Central memory CD8-positive, alpha-beta T cell (primary cell): ENCODE measurements at regions not wholly inside any gene's neighbourhood (a gene's known extent, or its start where the extent isn't known, plus 50 kb on each side); places are given as distances from the start of the nearest gene placed in this dataset.
"Not testable (repeated sequence)": the region's sequence is repeated elsewhere in the genome, so short reads cannot be mapped to it uniquely, and the experiment has no call there.

Experiments used
- ATAC-seq: fragments of 150-1000 bp; cut with Tn5 transposase; replicated peaks from 2 replicates; pipeline ENCODE4 v1.10.0; 2022; ENCODE audit warnings: mild to moderate bottlenecking, moderate FRiP score, moderate number of reproducible peaks; ENCODE audit not compliant: poor library complexity, severe bottlenecking; ENCODE audit errors: extremely low read depth
- DNase-seq, 2 donors: peaks; one replicate each; pipeline ENCODE4 v3.0.0; 2021; ENCODE audit warnings: low spot score in 2 of 2
- H3K27ac Mint-ChIP-seq: one replicate; pipeline ENCODE4 v1.8.0; 2022; ENCODE audit warnings: low read depth, mild to moderate bottlenecking, moderate library complexity, mixed read lengths
- H3K27me3 Mint-ChIP-seq: one replicate; pipeline ENCODE4 v1.8.0; 2022; ENCODE audit warnings: mixed read lengths
- H3K36me3 Mint-ChIP-seq: one replicate; pipeline ENCODE4 v1.8.0; 2022; ENCODE audit warnings: mild to moderate bottlenecking, moderate library complexity, mixed read lengths; ENCODE audit not compliant: insufficient read depth
- H3K4me1 Mint-ChIP-seq: one replicate; pipeline ENCODE4 v1.8.0; 2022; ENCODE audit warnings: mixed read lengths
- H3K4me3 Mint-ChIP-seq: one replicate; pipeline ENCODE4 v1.8.0; 2022; ENCODE audit warnings: mild to moderate bottlenecking, moderate library complexity, mixed read lengths
- H3K9me3 Mint-ChIP-seq: one replicate; pipeline ENCODE4 v1.8.0; 2022; ENCODE audit warnings: mixed read lengths

DNA sequence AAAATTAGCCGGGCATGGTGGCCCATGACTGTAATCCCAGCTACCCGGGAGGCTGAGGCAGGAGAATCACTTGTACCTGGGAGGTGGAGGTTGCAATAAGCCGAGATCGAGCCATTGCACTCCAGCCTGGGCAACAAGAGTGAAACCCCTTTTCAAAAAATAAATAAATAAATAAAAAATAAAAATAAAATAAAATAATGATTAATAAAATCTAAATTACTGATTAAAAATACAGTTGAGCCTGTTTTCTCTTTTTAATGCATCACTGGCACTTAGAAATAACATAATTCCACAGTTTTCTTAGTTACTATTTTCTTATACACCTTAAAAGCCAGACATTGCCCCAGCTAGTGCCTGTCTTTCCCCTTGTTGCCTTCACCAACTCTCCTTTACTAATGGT is 922.8 kb upstream of the GJE1 start:
- no peak overlapping the region for H3K4me3 Mint-ChIP-seq
- no peaks in the 10 kb centered on the region for H3K9me3 Mint-ChIP-seq
- H3K36me3 Mint-ChIP-seq = no peaks in the 10 kb centered on the region
- no peak for ATAC-seq
- no peak for DNase-seq
- no peak overlapping the region for H3K27ac Mint-ChIP-seq
- H3K27me3 Mint-ChIP-seq = peaks cover 9% of the 10 kb centered on the region
- no peaks in the 10 kb centered on the region for H3K4me1 Mint-ChIP-seq

DNA sequence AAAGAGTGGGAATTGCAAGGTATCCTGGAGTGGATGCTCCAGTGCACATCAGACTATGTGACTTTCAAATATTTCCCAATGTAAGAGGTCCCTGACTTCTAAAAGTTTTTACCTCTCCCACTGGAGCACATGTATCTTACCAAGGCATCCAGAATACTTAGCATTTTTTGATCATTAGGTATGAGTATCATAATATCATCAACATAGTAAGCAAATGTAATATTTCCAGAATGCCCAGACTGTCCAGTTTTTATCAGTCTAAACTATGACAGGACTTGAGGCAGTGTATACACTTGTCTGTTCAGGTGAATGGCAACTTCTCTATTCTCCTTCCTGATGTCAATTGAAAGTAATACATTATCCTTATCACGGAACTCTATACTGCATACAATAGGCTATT is 924.6 kb upstream of the GJE1 start:
- Mint-ChIP-seq H3K27ac (no peak overlapping the region), H3K4me3 (no peak overlapping the region), H3K9me3 (no peaks in the 10 kb centered on the region), H3K36me3 (no peaks in the 10 kb centered on the region), H3K27me3 (peaks cover 9% of the 10 kb centered on the region), H3K4me1 (no peaks in the 10 kb centered on the region)
- no peak for ATAC-seq
- no peak for DNase-seq

DNA sequence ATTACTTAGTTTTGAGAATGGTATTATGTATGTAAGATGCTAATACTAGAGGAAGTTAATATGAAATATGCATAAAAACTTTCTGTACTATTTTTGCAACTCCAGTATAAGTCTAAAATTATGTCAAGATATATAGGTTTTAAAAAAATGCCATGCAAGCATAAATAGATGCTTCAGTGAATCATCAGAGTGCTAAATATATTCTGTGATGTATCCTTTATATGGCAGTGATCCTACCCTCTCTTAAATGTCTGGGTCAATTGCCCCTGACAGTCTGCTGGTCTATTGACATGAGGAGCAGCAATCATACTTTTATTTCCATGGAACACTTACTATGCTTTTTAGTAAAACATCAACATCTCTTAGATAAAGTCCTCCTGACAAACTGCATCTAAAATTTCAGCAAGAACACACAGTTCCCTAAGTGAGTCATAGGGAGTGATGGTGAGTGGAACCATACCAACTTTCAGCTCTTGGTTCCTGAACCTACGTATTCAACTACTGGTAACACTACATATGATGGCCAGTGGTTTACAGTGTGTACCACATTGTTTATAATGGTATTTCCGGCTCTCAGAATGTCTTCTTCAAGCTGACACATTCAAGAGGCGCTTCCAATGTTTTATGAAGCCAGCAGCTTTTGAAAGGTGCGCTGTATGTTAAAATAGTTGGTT is 928.7 kb upstream of the GJE1 start:
- DNase-seq = no peak
- no peaks in the 10 kb centered on the region for H3K27me3 Mint-ChIP-seq
- no peaks in the 10 kb centered on the region for H3K4me1 Mint-ChIP-seq
- no peak for ATAC-seq
- no peak overlapping the region for H3K27ac Mint-ChIP-seq
- no peaks in the 10 kb centered on the region for H3K36me3 Mint-ChIP-seq
- H3K4me3 Mint-ChIP-seq = no peak overlapping the region
- no peaks in the 10 kb centered on the region for H3K9me3 Mint-ChIP-seq

DNA sequence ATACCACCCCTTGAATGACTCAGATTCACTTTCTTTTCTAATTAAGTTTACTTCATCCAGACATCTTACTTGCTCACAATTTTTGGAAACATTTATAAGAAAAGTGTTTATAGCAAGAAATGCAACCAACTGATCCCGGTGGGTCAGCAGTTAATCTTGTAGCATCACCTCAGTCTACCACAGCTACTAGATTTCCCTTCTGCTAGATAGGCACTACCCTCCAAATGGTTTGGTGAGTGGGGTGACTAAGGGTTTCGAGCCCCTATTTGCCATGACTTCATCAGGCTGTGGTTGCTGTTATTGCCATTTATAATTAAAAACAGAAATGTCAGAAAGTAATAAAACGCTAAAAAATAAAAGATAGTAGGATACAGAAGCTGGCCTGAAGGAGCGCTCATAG is 930.1 kb upstream of the GJE1 start:
- Mint-ChIP-seq H3K36me3 (no peaks in the 10 kb centered on the region), H3K27me3 (no peaks in the 10 kb centered on the region), H3K4me3 (no peak overlapping the region), H3K9me3 (no peaks in the 10 kb centered on the region), H3K4me1 (no peaks in the 10 kb centered on the region), H3K27ac (no peak overlapping the region)
- no peak for ATAC-seq
- no peak for DNase-seq

DNA sequence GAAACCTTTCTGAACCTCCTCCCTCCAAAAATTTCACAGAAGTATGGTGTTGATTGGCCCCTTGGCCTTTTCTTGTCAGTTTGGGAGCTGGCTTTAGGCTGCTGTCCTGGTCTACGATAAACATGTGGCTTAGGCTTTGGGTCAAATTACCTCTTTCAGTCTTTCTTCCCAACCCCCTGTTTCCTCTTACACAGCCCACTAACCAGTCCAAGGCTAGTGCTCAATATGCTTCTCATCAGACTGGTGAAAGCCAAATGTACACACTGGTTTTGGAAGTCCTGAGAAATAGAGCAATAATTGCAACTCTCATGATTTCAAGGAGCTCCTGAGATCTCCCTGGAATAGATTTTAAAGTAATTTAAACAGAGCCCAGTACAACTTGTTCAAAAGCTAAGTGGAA is 933.7 kb upstream of the GJE1 start:
- Mint-ChIP-seq H3K4me1 (no peaks in the 10 kb centered on the region), H3K36me3 (no peaks in the 10 kb centered on the region), H3K9me3 (no peaks in the 10 kb centered on the region), H3K27ac (no peak overlapping the region), H3K27me3 (no peaks in the 10 kb centered on the region), H3K4me3 (no peak overlapping the region)
- DNase-seq (no peak), ATAC-seq (no peak)

DNA sequence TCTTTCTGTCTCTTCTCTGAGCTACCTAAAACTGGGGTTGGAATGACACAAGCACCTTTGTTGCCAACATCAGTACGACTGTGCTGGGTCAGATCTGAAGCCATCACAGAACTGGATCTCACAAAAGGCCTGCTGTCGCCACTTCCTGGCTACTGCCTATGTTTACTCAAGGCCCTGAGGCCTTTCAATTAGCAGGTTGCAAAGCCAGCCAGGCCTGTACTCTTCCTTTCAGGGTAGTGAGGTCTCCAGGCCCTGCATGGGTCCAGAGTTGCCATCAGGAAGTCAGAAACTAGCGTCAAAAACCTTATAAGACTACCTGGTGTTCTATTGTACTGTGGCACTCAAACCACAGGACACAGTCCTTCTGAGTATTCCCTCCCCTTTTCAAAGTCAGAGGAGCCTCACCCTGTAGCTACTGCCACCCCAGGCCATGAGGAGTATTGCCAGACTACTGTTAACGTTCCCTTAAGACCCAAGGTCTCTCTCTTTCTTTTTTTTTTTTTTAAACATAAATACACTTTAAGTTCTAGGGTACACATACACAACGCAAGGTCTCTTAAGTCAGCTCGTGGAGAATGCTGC is 937.4 kb upstream of the GJE1 start:
- Mint-ChIP-seq H3K36me3 (no peaks in the 10 kb centered on the region), H3K4me3 (no peak overlapping the region), H3K27me3 (no peaks in the 10 kb centered on the region)

DNA sequence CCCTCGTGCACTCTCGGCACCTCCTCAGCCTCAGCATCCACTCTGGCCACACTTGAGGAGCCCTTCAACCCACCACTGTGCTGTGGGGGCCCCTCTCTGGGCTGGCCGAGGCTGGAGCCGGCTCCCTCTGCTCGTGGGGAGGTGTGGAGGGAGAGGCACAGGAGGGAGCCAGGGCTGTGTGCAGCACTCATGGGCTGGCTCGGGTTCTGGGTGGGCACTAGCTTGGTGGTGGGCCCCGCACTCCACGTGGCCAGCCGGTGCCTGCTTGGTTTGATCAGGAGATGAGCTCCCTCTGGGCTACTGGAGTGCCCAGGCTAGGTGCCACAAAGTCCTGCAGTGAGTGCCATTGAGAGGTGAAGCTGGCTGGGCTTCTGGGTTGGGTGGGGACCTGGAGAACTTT is 949.4 kb upstream of the GJE1 start:
- H3K4me3 Mint-ChIP-seq = no peak overlapping the region
- peaks cover 12% of the 10 kb centered on the region for H3K9me3 Mint-ChIP-seq
- ATAC-seq (no peak), DNase-seq (no peak)
- H3K4me1 Mint-ChIP-seq = no peaks in the 10 kb centered on the region
- no peak overlapping the region for H3K27ac Mint-ChIP-seq
- no peaks in the 10 kb centered on the region for H3K27me3 Mint-ChIP-seq
- H3K36me3 Mint-ChIP-seq = no peaks in the 10 kb centered on the region

More for the DNA sequence above, 937.4 kb upstream of the GJE1 start:
- DNase-seq (no peak), ATAC-seq (no peak)
- Mint-ChIP-seq H3K9me3 (no peaks in the 10 kb centered on the region), H3K4me1 (no peaks in the 10 kb centered on the region), H3K27ac (no peak overlapping the region)

DNA sequence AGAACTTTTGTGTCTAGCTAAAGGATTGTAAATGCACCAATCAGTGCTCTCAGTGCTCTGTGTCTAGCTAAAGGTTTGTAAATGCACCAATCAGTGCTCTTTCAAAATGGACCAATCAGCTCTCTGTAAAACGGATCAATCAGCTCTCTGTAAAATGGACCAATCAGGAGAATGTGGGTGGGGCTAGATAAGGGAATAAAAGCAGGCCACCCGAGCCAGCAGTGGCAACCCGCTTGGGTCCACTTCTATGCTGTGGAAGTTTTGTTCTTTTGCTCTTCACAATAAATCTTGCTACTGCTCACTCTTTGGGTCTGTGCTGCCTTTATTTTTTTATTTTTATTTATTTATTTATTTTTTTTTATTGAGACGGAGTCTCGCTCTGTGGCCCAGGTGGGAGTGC is 957.3 kb upstream of the GJE1 start:
- not testable (repeated sequence) for DNase-seq, H3K27ac Mint-ChIP-seq, H3K9me3 Mint-ChIP-seq, H3K4me1 Mint-ChIP-seq, H3K36me3 Mint-ChIP-seq, ATAC-seq, H3K4me3 Mint-ChIP-seq
- peaks cover 11% of the 10 kb centered on the region for H3K27me3 Mint-ChIP-seq

DNA sequence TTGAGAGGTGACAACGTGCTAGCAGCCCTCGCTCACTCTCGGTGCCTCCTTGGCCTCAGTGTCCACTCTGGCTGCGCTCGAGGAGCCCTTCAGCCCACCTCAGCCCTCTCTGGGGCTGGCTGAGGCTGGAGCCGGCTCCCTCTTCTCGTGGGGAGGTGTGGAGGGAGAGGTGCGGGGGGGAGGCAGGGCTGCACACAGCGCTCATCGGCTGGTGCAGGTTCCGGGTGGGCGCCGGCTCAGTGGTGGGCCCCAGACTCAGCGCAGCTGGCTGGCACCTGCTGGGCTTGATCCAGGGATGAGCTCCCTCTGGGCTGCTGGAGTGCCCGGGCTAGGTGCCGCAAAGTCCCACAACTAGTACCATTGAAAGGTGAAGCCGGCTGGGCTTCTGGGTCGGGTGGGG is 957.8 kb upstream of the GJE1 start:
- no peak for ATAC-seq
- H3K9me3 Mint-ChIP-seq = no peaks in the 10 kb centered on the region
- H3K27ac Mint-ChIP-seq = no peak overlapping the region
- no peaks in the 10 kb centered on the region for H3K36me3 Mint-ChIP-seq
- no peak for DNase-seq
- H3K27me3 Mint-ChIP-seq = peaks cover 14% of the 10 kb centered on the region
- no peak overlapping the region for H3K4me3 Mint-ChIP-seq
- no peaks in the 10 kb centered on the region for H3K4me1 Mint-ChIP-seq

DNA sequence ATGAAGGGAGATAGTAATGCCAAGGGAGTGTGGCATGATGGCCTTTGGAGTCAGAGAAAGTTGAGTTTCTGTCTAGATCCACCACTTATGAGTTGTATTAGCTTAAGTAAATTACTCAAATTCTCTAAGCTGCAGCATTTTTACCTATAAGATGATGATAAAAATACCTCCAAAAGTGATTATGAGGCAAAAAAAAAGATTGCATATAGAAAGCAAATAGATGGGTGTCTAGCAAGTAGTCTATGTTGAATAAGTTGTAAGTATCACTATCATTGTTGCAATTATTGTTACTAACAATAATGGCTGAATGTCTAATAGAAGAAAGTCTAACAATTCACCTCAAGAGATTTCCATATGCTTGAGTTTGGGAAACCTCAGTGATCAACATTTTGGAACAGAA is 959.2 kb upstream of the GJE1 start:
- no peaks in the 10 kb centered on the region for H3K4me1 Mint-ChIP-seq
- DNase-seq (no peak), ATAC-seq (no peak)
- no peak overlapping the region for H3K4me3 Mint-ChIP-seq
- H3K9me3 Mint-ChIP-seq = no peaks in the 10 kb centered on the region
- H3K36me3 Mint-ChIP-seq = no peaks in the 10 kb centered on the region
- H3K27me3 Mint-ChIP-seq = peaks cover 14% of the 10 kb centered on the region
- no peak overlapping the region for H3K27ac Mint-ChIP-seq

DNA sequence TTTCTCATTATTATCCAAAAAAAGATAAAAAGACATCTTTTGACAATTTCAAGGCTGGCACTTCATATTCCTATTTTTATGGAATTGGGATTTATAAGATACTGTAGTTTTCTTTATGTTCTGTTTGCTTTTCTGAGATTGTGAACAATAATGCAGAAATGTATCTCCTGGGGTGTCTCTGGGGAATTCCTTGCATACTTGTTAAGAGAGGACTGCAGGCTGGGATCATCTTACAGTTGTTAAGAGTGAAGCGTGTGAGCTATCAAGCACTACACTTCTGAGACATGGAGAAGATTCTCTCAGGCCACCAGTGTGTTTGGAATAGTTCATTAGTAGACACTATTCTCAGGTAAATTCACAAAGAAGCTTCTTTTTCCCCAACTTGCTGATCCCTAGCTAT is 963.3 kb upstream of the GJE1 start:
- DNase-seq (no peak), ATAC-seq (no peak)
- no peak overlapping the region for H3K27ac Mint-ChIP-seq
- H3K4me3 Mint-ChIP-seq = no peak overlapping the region
- peaks cover 14% of the 10 kb centered on the region for H3K27me3 Mint-ChIP-seq
- no peaks in the 10 kb centered on the region for H3K9me3 Mint-ChIP-seq
- H3K4me1 Mint-ChIP-seq = no peaks in the 10 kb centered on the region
- H3K36me3 Mint-ChIP-seq = no peaks in the 10 kb centered on the region

DNA sequence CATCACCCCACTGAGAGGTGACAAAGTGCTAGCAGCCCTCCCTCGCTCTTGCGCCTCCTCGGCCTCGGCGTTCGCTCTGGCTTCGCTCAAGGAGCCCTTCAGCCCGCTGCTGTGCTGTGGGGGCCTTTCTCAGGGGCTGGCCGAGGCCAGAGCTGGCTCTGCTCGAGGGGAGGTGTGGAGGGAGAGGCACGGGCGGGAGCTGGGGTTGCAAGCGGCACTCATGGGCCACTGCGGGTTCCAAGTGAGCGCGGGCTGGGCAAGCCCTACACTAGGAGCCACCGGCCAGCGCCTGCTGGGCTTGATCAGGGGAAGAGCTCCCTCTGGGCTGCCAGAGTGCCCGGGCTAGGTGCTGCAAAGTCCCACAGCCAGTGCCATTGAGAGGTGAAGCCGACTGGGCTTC is 964.8 kb upstream of the GJE1 start:
- no peak for ATAC-seq
- H3K4me3 Mint-ChIP-seq = no peak overlapping the region
- peaks cover 14% of the 10 kb centered on the region for H3K27me3 Mint-ChIP-seq
- no peak overlapping the region for H3K27ac Mint-ChIP-seq
- no peaks in the 10 kb centered on the region for H3K36me3 Mint-ChIP-seq
- H3K4me1 Mint-ChIP-seq = no peaks in the 10 kb centered on the region
- H3K9me3 Mint-ChIP-seq = no peaks in the 10 kb centered on the region
- DNase-seq = no peak

DNA sequence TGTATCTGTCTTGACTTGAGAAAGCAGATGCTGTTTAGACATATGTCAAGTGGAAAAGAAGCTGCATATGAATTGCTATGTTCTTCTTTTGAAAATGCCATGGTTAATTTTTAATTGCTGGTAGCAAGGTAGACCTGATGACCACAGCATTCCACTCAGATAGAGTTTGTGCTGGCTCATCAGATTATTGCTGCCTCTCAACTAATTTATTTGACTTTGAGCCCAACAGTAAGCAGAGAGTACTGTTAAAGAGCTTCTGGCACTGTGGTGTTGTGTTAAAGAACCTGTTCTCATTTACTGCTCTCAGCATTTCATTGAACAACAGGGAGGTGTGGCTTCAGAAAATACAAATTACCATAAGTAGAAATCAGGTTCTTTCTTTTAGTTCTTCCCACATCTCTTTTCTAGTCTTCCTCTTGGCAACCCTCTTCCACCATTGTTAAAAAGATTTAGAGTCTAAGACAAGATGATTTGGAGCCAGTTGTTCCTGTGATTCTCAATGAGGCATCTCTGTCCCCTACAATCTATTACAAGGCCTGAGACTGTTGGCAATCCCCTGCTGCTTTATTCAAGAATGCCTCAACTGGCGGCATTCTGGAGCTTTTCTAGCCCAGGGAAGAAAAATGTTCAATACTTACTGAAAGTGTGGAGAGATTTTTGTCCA is 967.6 kb upstream of the GJE1 start:
- Mint-ChIP-seq H3K27me3 (no peaks in the 10 kb centered on the region), H3K4me3 (no peak overlapping the region), H3K9me3 (no peaks in the 10 kb centered on the region), H3K27ac (no peak overlapping the region), H3K36me3 (no peaks in the 10 kb centered on the region), H3K4me1 (no peaks in the 10 kb centered on the region)
- DNase-seq (no peak), ATAC-seq (no peak)
